IMR-90 (cell line): ENCODE measurements at regions not wholly inside any gene's neighbourhood (a gene's known extent, or its start where the extent isn't known, plus 50 kb on each side); places are given as distances from the start of the nearest gene placed in this dataset.

ENCODE experiments used
- ATAC-seq: fragments of 200-7000 bp; cut with Tn5 transposase; 2 replicates; pipeline ENCODE4 v1.9.1; 2020; ENCODE audit warnings: low read depth, mild to moderate bottlenecking, moderate library complexity
- BruUV-seq: library from RNA; stranded (reverse); fragments of 400-500 nt; replicated peaks from 2 replicates; lab custom pipeline; 2021; lab: Mats Ljungman, UMichigan
- CTCF ChIA-PET: fragments of 300-600 bp; formaldehyde crosslinking; extraction: SDS; loops from one replicate; lab custom pipeline; 2021; ENCODE audit warnings: antibody characterized with exemption; lab: Yijun Ruan, JAX
- POLR2A ChIA-PET: fragments of 300-600 bp; sonication (Branson Sonifier 250); formaldehyde crosslinking; loops from one replicate; lab custom pipeline; 2022; ENCODE audit warnings: antibody characterized with exemption; ENCODE audit not compliant: unreplicated experiment; lab: Charles Lee
- DNase-seq: peaks from one replicate; pipeline ENCODE4 v3.0.0; 2013
- H2AFZ ChIP-seq: replicated peaks from 2 replicates; pipeline ENCODE3; 2013; ENCODE audit warnings: low read length, mild to moderate bottlenecking; ENCODE audit not compliant: poor library complexity
- H2AK5ac ChIP-seq: 2 replicates; pipeline ENCODE4 v1.6.1; 2013; ENCODE audit warnings: low read depth, low read length, inconsistent platforms
- H2AK9ac ChIP-seq: replicated peaks from 2 replicates; pipeline ENCODE3; 2013; ENCODE audit warnings: mild to moderate bottlenecking, low read depth, low read length, moderate library complexity; ENCODE audit not compliant: poor library complexity
- H2BK120ac ChIP-seq: 2 replicates; pipeline ENCODE4 v1.6.1; 2013; ENCODE audit warnings: low read depth, low read length, inconsistent platforms
- H2BK15ac ChIP-seq: 3 replicates; pipeline ENCODE4 v1.6.1; 2013; ENCODE audit warnings: low read depth, low read length, inconsistent platforms
- H2BK20ac ChIP-seq: 2 replicates; pipeline ENCODE4 v1.6.1; 2013; ENCODE audit warnings: low read depth, mild to moderate bottlenecking, inconsistent platforms, low read length, moderate library complexity
- H2BK5ac ChIP-seq: 2 replicates; pipeline ENCODE4 v1.6.1; 2013; ENCODE audit warnings: mild to moderate bottlenecking, low read depth, low read length, inconsistent platforms; ENCODE audit not compliant: poor library complexity, severe bottlenecking
- H3K14ac ChIP-seq: replicated peaks from 2 replicates; pipeline ENCODE4 v1.6.1; 2013; ENCODE audit warnings: low read depth, low read length, inconsistent platforms
- H3K18ac ChIP-seq: 2 replicates; pipeline ENCODE4 v1.6.1; 2013; ENCODE audit warnings: low read depth, low read length, control low read depth
- H3K23ac ChIP-seq: 2 replicates; pipeline ENCODE4 v1.6.1; 2013; ENCODE audit warnings: low read depth, low read length, inconsistent platforms
- H3K27ac ChIP-seq: 2 replicates; pipeline ENCODE4 v1.5.1; 2013; ENCODE audit warnings: mild to moderate bottlenecking, control low read depth, low read length; ENCODE audit not compliant: insufficient read depth
- H3K27me3 ChIP-seq: 2 replicates; pipeline ENCODE4 v1.6.1; 2013; ENCODE audit warnings: low read length; ENCODE audit not compliant: control insufficient read depth, insufficient read depth
- H3K36me3 ChIP-seq: 2 replicates; pipeline ENCODE4 v1.6.1; 2013; ENCODE audit warnings: low read length, mixed read lengths; ENCODE audit not compliant: control insufficient read depth, insufficient read depth
- H3K4ac ChIP-seq: 2 replicates; pipeline ENCODE4 v1.6.1; 2013; ENCODE audit warnings: low read depth, low read length, inconsistent platforms
- H3K4me1 ChIP-seq: 2 replicates; pipeline ENCODE4 v1.6.1; 2013; ENCODE audit warnings: low read length, mixed read lengths; ENCODE audit not compliant: control insufficient read depth, insufficient read depth
- H3K4me2 ChIP-seq: 2 replicates; pipeline ENCODE4 v1.6.1; 2013; ENCODE audit warnings: low read depth, mild to moderate bottlenecking, control low read depth, low read length, moderate library complexity
- H3K4me3 ChIP-seq: 2 replicates; pipeline ENCODE4 v1.5.1; 2013; ENCODE audit warnings: low read depth, mild to moderate bottlenecking, control low read depth, low read length, moderate library complexity; ENCODE audit not compliant: insufficient read depth
- H3K56ac ChIP-seq: 2 replicates; pipeline ENCODE4 v1.6.1; 2013; ENCODE audit warnings: low read length, inconsistent platforms; ENCODE audit not compliant: insufficient read depth; ENCODE audit errors: extremely low read depth
- H3K79me1 ChIP-seq, 2 experiments: 2 replicates each; pipeline ENCODE4 v1.6.1; 2013; ENCODE audit warnings: low read length in 2 of 2, inconsistent platforms in 1 of 2, low read depth in 1 of 2
- H3K9ac ChIP-seq: 2 replicates; pipeline ENCODE4 v1.6.1; 2013; ENCODE audit warnings: low read depth, low read length, control low read depth
- H3K9me1 ChIP-seq: 2 replicates; pipeline ENCODE4 v1.6.1; 2013; ENCODE audit warnings: low read length, inconsistent platforms; ENCODE audit not compliant: insufficient read depth
- H3K9me3 ChIP-seq: 2 replicates; pipeline ENCODE4 v1.6.1; 2013; ENCODE audit warnings: low read length; ENCODE audit not compliant: control insufficient read depth, insufficient read depth
- H4K20me1 ChIP-seq: 2 replicates; pipeline ENCODE4 v1.6.1; 2013; ENCODE audit warnings: low read length, inconsistent platforms; ENCODE audit not compliant: insufficient read depth
- H4K5ac ChIP-seq: 2 replicates; pipeline ENCODE4 v1.6.1; 2013; ENCODE audit warnings: mild to moderate bottlenecking, low read depth, low read length, control low read depth
- H4K8ac ChIP-seq, 2 experiments: 2 replicates each; pipeline ENCODE4 v1.6.1; 2013; ENCODE audit warnings: low read depth in 2 of 2, low read length in 2 of 2, control low read depth in 1 of 2, inconsistent platforms in 1 of 2
- H4K91ac ChIP-seq: 2 replicates; pipeline ENCODE4 v1.6.1; 2013; ENCODE audit warnings: low read depth, low read length, inconsistent platforms; ENCODE audit not compliant: insufficient read depth
- ELK1 ChIP-seq: fragments of 150-350 bp; IDR thresholded peaks from 2 replicates; pipeline ENCODE4 v1.6.1; 2016; ENCODE audit warnings: low read depth, mild to moderate bottlenecking, low read length, moderate library complexity, borderline replicate concordance
- FOS ChIP-seq: fragments of 150-350 bp; IDR thresholded peaks from 2 replicates; pipeline ENCODE4 v1.6.1; 2016; ENCODE audit warnings: low read depth, low read length
- MAFK ChIP-seq: IDR thresholded peaks from 2 replicates; pipeline ENCODE4 v1.6.1; 2012; ENCODE audit warnings: low read depth, low read length, improper control_type of control experiment
- WGBS, 2 experiments: methylation state at CpG; one replicate each; pipeline versions ENCODE4 v1.1.5 to v1.1.7; 2013; ENCODE audit warnings: missing lambda C conversion rate in 2 of 2; ENCODE audit not compliant: insufficient read length in 1 of 2; ENCODE audit errors: extremely low coverage in 2 of 2; 5-methylcytosine and 5-hydroxymethylcytosine counted together
- dilution Hi-C: fragments of 300-500 bp; cut with HindIII; formaldehyde crosslinking; loops from one replicate; pipeline ENCODE4 v1.14.3; 2018; ENCODE audit warnings: low sequenced_read_pairs; ENCODE audit not compliant: unreplicated experiment
- in situ Hi-C: fragments of 300-500 bp; cut with MboI; formaldehyde crosslinking; loops from 3 replicates; pipeline ENCODE4 v1.14.3; 2019; ENCODE audit warnings: low sequenced_read_pairs, inconsistent platforms, mixed read lengths
- intact Hi-C: fragments of 100-400 bp; cut with micrococcal nuclease; formaldehyde crosslinking; loops from 2 replicates; pipeline ENCODE4 v1.10.0; 2022

GRCh38 chr4:22264261-22264660 lies 251.6 kb downstream of the ADGRA3 start:
- Histone ChIP-seq H2BK120ac (no peak overlapping the region), H3K56ac (no peak overlapping the region), H2AK9ac (no peak overlapping the region), H3K23ac (no peak overlapping the region), H2AK5ac (no peak overlapping the region), H3K14ac (no peak overlapping the region), H3K9me3 (no peaks in the 10 kb centered on the region), H3K9me1 (no peaks in the 10 kb centered on the region), H2BK15ac (no peak overlapping the region), H4K8ac (no peak overlapping the region), H3K4me2 (no peak overlapping the region), H4K20me1 (no peaks in the 10 kb centered on the region), H4K5ac (no peak overlapping the region), H3K9ac (no peak overlapping the region), H3K27me3 (no peaks in the 10 kb centered on the region), H3K27ac (no peak overlapping the region), H3K4me1 (no peaks in the 10 kb centered on the region), H3K36me3 (no peaks in the 10 kb centered on the region), H3K18ac (no peak overlapping the region), H2BK20ac (no peak overlapping the region), H2BK5ac (no peak overlapping the region), H4K91ac (no peak overlapping the region), H3K4ac (no peak overlapping the region), H3K79me1 (no peaks in the 10 kb centered on the region), H2AFZ (no peak overlapping the region), H3K4me3 (no peak overlapping the region)
- in situ Hi-C loops = no loop called here
- intact Hi-C loops = no loop called here
- no TSS peak for BruUV-seq
- no CpG with 5 or more reads among the region's 7 CpGs for WGBS, 2 experiments
- TF ChIP-seq ELK1 = no peak
- no peak for TF ChIP-seq MAFK
- no peak for TF ChIP-seq FOS
- dilution Hi-C loops = no loop called here
- ChIA-PET CTCF (no interaction called here), POLR2A (no interaction called here)
- DNase-seq = no peak
- no peak for ATAC-seq
